GM19351 (cell line): ENCODE measurements at regions not wholly inside any gene's neighbourhood (a gene's known extent, or its start where the extent isn't known, plus 50 kb on each side); places are given as distances from the start of the nearest gene placed in this dataset.
"Not testable (repeated sequence)": the region's sequence is repeated elsewhere in the genome, so short reads cannot be mapped to it uniquely, and the experiment has no call there.

Experiments
- ATAC-seq: cut with Tn5 transposase; IDR thresholded peaks from one replicate; pipeline ENCODE4 v1.9.1; 2021; ENCODE audit warnings: mild to moderate bottlenecking, moderate library complexity; ENCODE audit not compliant: unreplicated experiment

DNA sequence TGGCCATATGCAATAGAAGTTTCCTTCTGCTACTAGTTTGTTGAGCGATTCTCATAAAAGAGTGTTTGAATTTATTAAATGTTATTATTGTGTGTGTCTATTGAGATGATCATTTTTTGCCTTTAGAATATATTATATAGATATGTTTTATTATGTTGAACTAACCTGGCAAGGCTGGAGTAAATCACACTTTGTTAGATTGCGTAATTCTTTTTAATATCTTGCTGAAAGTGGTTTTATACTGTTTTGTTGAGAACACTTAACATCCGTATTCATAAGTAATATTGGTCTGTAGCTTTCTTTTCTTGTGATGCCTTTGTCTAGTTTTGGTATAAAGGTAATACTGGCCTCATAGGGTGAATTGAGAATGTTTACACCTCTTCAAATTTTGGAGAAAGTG lies 574.3 kb upstream of the PCDH20 start:
- ATAC-seq = no peak

DNA sequence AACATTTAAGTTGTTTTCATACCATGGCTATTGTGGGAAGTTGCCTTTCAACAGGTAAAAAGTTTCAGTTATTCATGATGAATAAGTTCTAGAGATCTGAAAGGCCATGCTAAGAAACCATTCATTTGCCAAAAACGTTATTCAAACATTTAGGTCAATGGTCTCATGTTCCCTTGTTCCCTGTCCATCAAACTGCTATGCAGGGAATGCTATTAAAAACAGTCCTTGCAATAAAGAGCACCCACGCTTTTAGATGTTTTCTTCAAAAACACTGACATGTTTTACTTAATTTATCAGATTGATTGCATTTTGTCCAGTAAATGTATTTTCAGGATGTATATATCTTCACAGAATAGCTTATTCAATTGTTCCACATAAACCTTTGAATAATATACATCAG lies 573.2 kb upstream of the PCDH20 start:
- ATAC-seq = no peak

DNA sequence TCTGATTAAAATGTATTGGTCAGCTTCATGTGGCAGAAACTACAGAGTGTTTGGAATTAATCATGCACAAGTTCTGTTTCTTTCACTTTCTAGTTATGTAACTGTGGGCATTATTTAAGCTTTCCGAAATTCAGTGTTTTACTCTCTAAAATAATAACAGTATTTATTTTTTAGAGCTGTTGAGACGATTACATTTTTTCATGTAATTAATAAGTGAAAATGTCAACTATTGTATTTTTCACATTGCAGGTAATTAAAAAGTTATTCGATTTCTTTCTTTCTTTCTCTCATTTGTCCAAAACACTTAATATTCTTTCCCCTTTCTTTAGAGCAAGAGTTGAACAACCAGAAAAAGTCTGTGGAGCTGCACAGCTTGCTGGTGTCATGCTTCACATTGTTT lies 559.4 kb upstream of the PCDH20 start:
- ATAC-seq = no peak

DNA sequence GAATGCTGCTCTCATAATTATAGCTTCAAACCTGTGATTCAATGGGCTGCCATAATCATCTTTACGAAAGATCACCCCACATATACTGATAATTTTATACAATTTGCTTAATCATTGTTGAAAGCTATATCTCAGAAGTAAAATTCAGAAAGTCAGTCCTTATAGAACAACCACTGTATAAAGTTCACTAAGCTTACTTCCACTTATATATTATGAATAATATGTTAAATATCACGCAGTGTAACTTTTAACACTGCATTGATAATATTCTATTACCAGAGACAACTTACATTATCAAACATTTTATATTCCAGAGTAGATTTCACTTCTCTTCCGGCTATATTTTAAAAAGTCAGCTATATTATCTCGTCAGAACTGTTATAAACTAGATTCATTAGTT lies 550.1 kb upstream of the PCDH20 start:
- no peak for ATAC-seq

DNA sequence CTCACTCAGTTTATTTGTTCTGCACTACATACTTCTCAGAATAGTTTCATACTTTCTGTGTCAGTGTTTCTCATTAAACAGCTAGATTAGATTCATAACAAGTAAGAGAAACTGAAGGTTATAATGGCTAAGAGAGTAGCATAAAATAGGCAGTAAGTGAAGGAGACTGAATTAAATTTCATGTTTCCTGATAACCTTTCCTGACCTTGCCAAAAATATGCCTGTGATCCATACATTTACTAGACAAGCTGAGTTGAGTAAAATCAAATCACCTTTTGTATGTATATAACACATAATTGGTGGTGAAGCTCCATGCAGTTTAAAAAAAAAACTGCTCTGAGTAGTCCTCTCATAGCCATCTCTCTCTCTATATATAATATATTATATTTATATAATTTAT lies 545.3 kb upstream of the PCDH20 start:
- no peak for ATAC-seq

DNA sequence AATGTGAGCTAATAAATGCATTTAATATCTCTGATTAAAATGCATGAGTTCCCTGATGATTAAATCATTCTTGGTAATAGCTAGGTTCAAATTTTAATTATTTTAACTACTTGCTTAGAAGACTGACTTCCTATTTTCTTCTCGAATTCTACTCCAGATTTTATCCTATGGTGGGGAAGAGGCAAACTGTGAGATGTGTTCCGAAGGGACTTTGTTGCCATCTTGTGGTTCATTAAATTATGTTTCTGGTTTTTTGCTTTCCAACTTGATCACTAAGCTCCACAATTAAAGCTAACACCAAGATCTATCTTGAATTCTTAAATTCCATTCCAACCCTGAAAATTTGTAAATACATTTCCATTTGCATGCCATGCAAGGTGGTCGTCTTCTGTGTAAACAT lies 538.4 kb upstream of the PCDH20 start:
- no peak for ATAC-seq

DNA sequence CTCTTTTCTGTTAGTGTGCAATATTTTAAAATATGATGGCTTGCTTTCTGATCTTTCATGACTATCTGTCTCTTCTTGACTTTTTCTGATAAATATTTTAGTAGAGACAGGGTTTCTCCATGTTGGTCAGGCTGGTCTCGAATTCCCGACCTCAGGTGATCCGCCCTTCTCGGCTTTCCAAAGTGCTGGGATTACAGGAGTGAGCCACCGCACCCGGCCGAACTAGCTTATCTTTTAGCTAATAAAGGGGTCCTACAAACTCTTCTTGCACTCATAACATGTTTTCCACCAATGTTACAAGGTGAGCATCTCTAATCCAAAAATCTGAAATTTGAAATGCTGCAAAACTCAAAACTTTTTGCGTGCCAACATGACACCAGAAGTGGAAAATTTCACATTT lies 535.2 kb upstream of the PCDH20 start:
- ATAC-seq = no peak

DNA sequence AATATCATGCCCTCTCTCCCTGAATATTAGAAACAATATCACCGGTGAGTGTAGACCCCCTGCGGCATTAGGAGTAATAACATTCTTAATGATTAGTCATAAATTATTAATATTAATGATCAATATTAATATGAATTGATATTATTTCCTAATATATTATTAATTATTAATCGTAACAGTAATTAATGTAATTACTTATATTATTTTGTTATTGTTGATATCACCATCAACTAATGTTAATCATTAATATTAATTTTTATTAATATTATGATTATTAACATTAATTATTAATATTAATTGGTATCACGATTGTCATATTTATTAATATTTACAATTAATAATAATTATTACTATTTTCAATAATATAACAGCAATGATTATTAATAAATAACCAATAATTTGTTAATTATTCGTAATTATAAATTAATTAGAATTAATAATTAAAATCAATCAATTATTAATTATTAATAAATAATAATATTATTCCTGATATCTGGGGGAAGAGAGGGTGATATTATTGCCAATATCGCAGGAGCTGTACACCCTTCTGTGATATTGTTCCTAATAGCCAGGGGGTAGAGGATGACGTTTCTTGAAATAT lies 528.8 kb upstream of the PCDH20 start:
- ATAC-seq = no peak

DNA sequence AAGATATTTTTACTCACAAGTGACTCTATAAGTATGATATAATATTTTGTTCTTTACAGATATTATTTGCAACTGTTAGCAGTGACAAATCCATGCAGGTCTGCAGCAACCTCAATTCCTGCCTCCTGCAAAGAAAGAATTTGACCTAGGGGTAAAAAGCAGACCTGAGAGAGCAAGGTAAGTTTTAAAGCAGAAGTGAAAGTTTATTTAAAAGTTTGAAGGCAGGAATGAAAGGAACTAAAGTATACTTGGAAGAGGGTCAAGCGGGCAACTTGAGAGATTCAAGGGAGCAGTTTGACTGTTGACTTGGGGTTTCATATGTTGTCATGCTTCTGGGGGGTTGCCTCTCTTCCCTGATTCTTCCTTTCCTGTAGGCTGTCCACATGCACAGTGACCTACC lies 520.1 kb upstream of the PCDH20 start:
- ATAC-seq = no peak

DNA sequence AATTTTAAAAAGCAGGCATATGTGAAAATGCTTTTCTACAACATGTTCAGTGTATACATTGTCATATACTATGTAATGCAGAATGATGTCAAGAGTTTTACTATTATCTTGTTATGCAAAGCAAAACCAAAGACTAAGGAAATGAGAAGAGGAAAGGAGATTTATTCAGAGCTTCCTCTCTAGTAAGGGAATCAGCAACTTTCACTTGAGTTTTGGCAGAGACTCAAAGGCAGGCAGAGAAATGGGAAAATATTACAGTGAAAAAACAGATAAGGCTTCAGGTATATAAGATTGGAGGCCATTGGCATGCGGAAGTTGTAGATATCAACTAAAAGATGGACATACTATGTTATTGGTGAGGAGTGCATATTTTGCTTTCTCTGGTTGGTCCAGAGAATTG lies 512.0 kb upstream of the PCDH20 start:
- no peak for ATAC-seq

DNA sequence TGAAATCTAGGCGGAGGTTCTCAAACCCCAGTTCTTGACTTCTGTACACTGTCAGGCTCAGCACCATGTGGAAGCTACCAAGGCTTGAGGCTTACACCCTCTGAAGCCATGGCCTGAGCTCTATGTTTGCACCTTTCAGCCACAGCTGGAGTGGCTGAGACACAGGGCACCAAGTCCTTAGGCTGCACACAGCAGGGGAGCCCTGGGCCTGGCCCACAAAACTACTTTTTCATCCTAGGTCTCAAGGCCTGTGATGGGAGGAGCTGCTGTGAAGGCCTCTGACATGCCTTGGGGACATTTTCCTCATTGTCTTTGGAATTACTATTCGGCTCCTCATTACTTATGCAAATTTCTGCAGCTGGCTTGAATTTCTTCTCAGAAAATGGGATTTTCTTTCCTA lies 503.2 kb upstream of the PCDH20 start:
- no peak for ATAC-seq

DNA sequence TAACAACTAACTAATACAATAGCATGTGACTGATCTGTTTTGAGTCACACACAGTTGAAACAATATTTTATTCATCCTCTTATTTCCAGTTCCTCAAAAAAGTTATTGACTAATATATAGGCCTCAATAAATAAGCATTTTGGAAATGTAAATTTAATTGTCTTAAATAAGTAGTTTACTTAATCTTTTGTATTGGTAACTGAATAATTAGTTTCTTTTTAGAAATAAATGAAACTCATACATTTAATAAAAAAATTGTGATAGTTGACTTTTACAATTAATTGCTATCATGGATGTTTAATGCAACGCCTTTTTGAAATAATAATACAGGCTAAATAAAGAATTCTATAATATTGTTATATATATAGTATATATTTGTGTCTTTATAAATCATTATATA lies 500.8 kb upstream of the PCDH20 start:
- ATAC-seq = no peak

DNA sequence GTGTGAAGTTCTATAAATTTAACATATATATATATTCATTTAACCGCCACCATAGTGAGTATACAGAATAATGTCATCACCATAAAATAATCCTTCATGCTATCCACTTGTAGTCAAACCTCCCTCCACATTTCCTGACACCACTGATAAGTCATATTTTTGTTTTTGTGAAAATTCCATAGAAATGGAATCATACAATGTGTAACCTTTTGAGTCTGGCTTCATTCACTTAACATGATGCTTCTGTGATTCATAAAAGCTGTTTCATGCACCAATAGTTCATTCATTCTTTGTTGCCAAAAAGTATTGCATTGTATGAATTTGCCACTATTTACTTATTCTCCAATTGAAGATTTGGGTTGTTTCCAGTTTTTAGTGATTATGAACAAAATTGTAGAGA lies 497.5 kb upstream of the PCDH20 start:
- ATAC-seq = no peak

DNA sequence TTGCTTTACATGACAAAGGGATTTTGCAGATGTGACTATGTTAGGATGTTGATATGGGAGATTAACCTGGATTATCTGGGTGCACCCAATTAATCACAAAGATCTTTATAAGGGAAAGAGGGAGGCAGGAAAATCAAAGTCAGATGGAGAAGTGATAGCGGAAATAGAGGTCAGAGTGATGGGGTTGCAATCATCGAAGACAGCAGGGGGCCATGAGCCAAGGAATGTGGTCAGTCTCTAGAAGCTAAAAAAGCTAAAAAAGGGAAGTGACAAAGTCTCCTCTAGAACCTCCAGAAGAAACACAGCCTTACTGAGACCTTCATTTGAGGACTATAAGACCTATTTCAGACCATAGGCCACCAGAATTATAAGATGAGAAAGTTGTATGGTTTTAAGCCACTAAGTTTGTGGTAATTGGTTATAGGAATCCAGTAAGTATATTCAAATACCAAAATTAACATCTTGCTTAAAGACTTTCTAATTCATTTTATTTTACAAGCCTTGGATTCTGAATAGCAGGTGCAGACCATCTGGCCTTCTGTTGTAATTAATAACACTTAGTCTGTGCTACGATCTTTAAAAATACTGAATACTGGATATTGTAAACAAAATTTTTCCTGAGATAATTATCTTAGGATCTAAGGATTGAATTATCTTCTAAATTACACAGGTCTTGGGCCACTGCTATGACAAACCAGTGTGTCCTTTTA lies 493.4 kb upstream of the PCDH20 start:
- no peak for ATAC-seq

DNA sequence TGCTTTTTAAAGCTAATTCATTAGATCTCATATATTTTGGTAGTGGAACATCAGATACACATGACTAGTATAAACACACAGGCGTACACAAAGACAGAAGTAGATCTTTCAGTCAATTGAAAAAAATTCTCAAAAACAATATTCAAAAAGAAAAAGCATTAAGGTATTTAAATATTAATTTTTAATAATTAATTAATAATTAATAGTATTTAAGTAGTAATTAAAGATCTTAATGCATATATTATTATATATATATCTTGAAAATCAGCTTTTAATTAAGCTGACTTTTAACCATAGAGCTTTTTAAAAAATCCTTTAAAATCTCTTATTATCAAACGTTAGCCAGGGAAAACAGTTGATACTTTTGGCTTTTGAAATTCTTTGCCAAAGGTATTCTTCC lies 489.4 kb upstream of the PCDH20 start:
- no peak for ATAC-seq

DNA sequence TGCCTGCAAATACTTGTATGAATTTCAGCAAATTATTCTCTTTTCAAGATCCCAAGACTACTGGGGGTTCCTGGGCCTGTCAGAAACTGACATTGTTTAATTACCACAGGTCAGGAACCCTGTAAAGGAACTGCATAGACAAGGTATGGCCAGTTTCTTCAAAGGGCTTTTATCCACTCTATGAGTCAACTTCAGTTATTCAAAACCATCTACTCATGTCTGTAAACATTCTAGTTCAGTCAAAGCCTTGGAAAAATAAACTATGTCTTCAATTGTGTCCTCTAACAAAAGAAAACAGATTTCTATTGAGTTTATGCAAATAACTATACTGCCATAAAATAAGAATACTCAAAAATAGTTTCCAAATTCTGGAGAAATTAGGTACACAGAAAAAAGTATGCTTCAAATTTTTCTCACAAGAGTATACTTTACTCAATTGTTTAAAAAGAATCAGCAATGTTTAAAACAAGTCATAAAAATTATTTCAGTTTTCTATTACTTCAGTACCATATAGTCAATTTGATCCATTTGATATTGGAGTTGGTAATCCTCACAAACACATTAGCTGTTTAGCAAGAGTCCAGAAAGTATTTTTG lies 486.4 kb upstream of the PCDH20 start:
- no peak for ATAC-seq

DNA sequence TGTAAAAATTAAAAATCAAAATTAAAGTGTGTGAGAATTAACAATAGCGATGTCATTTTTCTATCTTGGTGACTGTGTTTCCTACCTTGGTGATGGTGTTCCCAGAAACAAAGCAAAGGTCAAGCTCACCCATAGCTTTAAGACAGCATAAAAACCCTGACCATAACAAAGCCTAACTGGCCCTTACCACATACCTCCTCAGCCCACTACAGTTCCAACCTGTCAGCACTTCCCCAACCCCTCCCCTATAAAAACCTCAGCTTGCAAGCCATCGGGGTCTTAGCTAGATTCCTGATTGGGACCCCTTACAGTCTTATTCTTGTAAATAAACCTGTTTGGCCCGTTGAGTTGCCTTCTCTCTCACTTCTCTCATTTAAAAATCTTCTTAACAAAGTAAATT lies 484.4 kb upstream of the PCDH20 start:
- ATAC-seq = no peak

DNA sequence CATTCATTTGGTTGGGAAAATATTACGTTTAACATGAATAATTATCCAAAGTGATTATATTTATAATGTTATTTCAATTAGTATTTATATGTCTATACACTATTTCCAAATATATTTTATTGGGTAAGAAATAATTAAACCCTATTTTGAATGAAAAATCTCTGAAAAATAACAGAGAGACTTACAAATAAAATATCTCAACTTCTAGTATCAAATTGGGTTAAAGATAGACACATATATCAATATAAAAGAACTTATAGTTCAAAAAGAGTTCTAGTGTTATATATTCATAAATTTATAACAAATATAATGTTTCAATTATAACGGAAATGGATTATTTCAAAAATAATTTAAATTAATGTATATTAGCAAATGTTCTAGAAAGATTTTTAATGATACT lies 482.6 kb upstream of the PCDH20 start:
- ATAC-seq = no peak

DNA sequence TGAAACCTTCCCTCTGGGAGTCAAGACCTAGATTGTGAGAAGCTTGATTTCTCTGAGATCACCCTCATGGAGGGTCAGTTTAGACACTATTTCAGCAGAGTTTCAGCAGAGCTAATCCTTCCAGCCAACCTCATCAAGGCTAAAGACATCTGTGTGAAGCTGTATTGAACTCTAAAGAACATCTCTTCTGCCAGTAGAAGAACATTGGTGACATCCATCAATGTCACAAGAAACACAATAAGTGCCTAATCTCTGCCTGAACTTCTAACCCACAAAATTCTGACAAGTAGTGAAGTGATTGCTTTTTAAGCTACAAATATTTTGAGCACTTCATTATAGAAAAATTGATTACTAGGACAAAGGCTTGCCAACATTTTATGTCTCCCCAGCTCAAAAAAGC lies 475.8 kb upstream of the PCDH20 start:
- no peak for ATAC-seq

DNA sequence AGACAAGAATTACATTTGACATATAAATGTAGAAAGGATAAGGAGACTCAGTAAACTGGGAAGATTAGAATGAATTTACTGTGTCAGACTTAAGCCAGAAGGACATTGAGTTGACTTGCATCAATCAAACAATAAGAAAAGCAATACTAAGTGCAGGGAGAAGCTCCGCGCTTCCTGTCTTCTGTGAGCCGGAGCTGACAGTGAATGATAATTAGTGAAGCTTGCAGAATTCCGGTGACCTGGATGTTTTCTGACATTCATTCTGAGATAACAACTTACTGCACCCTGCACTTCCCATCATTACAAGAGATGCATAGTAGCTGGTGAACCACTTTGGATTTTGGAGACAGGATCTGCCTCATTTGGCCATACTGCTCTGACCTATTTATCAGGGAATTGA lies 469.2 kb upstream of the PCDH20 start:
- no peak for ATAC-seq

DNA sequence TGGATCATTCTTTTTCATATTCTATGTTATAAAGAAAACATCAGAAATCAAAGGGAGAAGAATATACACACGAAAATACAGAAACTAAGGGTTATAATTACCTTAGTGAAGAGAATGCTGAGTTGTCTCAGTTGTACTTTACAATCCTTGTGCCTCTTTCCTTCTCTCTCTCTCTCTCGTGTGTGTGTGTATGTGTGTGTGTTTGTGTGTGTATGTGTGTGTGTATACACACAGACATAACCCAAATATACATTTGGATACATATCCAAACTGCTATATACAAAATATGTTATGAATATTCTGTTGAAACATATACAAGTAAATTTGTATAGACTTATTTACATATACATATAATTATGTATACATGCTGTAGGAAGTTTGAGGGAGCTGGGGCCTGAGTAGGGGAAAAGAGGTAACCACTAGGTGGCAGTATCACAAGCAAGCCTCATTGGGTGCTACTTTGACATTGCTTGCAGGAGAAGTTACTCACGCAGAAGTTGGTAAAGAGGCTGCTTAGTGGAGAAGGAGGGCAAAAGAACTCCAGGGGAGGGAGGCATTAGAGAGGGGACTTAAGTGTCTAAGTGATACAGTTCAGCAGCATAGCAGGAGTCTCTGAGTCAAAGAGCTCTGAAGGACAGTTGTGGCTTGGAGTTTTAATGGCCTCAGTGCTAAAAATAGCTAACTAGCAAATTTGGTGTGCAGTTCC lies 465.1 kb upstream of the PCDH20 start:
- ATAC-seq = peak; percentile 88

DNA sequence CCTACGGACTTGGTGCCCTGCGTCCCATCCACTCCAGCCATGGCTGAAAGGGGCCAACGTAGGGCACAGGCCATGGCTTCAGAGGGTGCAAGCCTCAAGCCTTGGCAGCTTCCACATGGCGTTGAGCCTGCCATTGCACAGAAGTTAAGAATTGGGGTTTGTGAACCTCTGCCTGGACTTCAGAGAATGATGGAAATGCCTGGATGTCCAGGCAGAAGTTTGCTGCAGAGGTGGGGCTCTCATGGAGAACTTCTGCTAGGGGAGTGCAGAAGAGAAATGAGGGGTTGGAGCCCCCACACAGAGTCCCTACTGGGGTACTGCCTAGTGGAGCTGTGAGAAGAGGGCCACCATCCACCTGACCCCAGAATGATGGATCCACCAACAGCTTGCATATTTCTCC lies 462.9 kb upstream of the PCDH20 start:
- ATAC-seq = not testable (repeated sequence)
